K562 (cell line): ENCODE measurements at regions not wholly inside any gene's neighbourhood (a gene's known extent, or its start where the extent isn't known, plus 50 kb on each side); places are given as distances from the start of the nearest gene placed in this dataset.

Source experiments
- FOXK1 ChIP-seq: sonication (generic); formaldehyde crosslinking; IDR thresholded peaks from 2 replicates; pipeline ENCODE4 v1.8.0; 2022; ENCODE audit warnings: missing genetic modification reagents, mild to moderate bottlenecking, borderline replicate concordance
- TEAD4 ChIP-seq, 2 experiments: sonication (generic) in 1 of 2; formaldehyde crosslinking in 1 of 2; IDR thresholded peaks; 2 replicates each; pipeline versions ENCODE4 v1.6.1 to v1.8.0; 2012 to 2022; ENCODE audit warnings: borderline replicate concordance in 1 of 2, inconsistent platforms in 1 of 2, low read length in 1 of 2, mild to moderate bottlenecking in 1 of 2, missing genetic modification reagents in 1 of 2
- TF ChIP-seq, protein P1 (sequence below): fragments of 450-650 bp; formaldehyde crosslinking; conservative IDR thresholded peaks from 2 replicates; pipeline ENCODE4 v1.4.0; 2022; ENCODE audit warnings: mild to moderate bottlenecking, missing genetic modification characterization
- TF ChIP-seq, protein P2 (sequence below): fragments of 250-450 bp; sonication (Bioruptor Pico); IDR thresholded peaks from 2 replicates; pipeline ENCODE4 v1.8.0; 2022; ENCODE audit warnings: inconsistent platforms, mild to moderate bottlenecking, moderate library complexity, borderline replicate concordance

GRCh38 chr12:93176610-93177126, 201.1 kb upstream of the NUDT4 start (continued):
- TF ChIP-seq, protein P1, sequence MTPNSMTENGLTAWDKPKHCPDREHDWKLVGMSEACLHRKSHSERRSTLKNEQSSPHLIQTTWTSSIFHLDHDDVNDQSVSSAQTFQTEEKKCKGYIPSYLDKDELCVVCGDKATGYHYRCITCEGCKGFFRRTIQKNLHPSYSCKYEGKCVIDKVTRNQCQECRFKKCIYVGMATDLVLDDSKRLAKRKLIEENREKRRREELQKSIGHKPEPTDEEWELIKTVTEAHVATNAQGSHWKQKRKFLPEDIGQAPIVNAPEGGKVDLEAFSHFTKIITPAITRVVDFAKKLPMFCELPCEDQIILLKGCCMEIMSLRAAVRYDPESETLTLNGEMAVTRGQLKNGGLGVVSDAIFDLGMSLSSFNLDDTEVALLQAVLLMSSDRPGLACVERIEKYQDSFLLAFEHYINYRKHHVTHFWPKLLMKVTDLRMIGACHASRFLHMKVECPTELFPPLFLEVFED (CRISPR knock-in tag) = no peak
- TF ChIP-seq, protein P2, sequence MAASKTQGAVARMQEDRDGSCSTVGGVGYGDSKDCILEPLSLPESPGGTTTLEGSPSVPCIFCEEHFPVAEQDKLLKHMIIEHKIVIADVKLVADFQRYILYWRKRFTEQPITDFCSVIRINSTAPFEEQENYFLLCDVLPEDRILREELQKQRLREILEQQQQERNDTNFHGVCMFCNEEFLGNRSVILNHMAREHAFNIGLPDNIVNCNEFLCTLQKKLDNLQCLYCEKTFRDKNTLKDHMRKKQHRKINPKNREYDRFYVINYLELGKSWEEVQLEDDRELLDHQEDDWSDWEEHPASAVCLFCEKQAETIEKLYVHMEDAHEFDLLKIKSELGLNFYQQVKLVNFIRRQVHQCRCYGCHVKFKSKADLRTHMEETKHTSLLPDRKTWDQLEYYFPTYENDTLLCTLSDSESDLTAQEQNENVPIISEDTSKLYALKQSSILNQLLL (CRISPR knock-in tag) = no peak
- TF ChIP-seq TEAD4 (IDR thresholded peaks at IDR 0.05; ENCODE audit: low read length) (no peak), TEAD4 (CRISPR knock-in tag; IDR thresholded peaks at IDR 0.05; ENCODE audit: borderline replicate concordance) (no peak), FOXK1 (CRISPR knock-in tag) (no peak)
